Thyroid gland (tissue), 4 donors: ENCODE measurements at regions not wholly inside any gene's neighbourhood (a gene's known extent, or its start where the extent isn't known, plus 50 kb on each side); places are given as distances from the start of the nearest gene placed in this dataset.

Experiments used
- DNase-seq, 2 donors: peaks; one replicate each; pipeline ENCODE4 v3.0.0-alpha.2; 2019
- H3K27ac ChIP-seq, 3 donors: fragments of 200-600 bp; sonication (generic); 1 replicate in 2 of 3; 2 replicates in 1 of 3; pipeline ENCODE4 v1.5.1; 2016 to 2019; ENCODE audit warnings: mild to moderate bottlenecking in 1 of 3, moderate library complexity in 1 of 3
- H3K27me3 ChIP-seq: fragments of 200-600 bp; sonication (generic); one replicate; pipeline ENCODE4 v1.5.1; 2019
- H3K36me3 ChIP-seq, 2 donors: fragments of 200-600 bp; sonication (generic); one replicate each; pipeline ENCODE4 v1.5.1; 2016 to 2019
- H3K4me1 ChIP-seq, 2 donors: fragments of 200-600 bp; sonication (generic); one replicate each; pipeline ENCODE4 v1.5.1; 2017 to 2019
- H3K4me3 ChIP-seq, 3 donors: fragments of 200-600 bp; sonication (generic); replicated peaks in 1 of 3; 1 replicate in 2 of 3; 2 replicates in 1 of 3; pipeline ENCODE4 v1.5.1; 2016; ENCODE audit warnings: mild to moderate bottlenecking in 1 of 3
- H3K9me3 ChIP-seq: fragments of 200-600 bp; sonication (generic); one replicate; pipeline ENCODE4 v1.5.1; 2017
- POLR2A ChIP-seq, 2 donors: fragments of 450-650 bp; IDR thresholded peaks; one replicate each; pipeline ENCODE4 v1.6.1; 2017; ENCODE audit warnings: antibody characterized with exemption in 2 of 2, mild to moderate bottlenecking in 2 of 2, moderate library complexity in 1 of 2
- WGBS, 2 donors: methylation state at CpG; one replicate each; pipeline ENCODE4 v1.1.5; 2017; 5-methylcytosine and 5-hydroxymethylcytosine counted together
- intact Hi-C: fragments of 100-400 bp; cut with DNase I; formaldehyde crosslinking; loops from one replicate; pipeline ENCODE4 v1.15.1; 2023
- TF ChIP-seq, protein P1 (sequence below), 6 experiments: fragments of 200-600 bp in 3 of 6; fragments of 450-650 bp in 3 of 6; sonication (generic) in 3 of 6; IDR thresholded peaks; one replicate each; pipeline ENCODE4 v1.5.1; 2016 to 2019; ENCODE audit warnings: antibody characterized with exemption in 6 of 6, mild to moderate bottlenecking in 2 of 6, inconsistent platforms in 1 of 6, moderate library complexity in 1 of 6

GRCh38 chr1:39109644-39110043 is 83.5 kb downstream of the NDUFS5 start:
- H3K27me3 ChIP-seq: no peaks in the 10 kb centered on the region
- no peaks in the 10 kb centered on the region for H3K36me3 ChIP-seq
- H3K9me3 ChIP-seq: no peaks in the 10 kb centered on the region
- no peak for TF ChIP-seq POLR2A (IDR thresholded peaks at IDR 0.05)
- TF ChIP-seq, protein P1, sequence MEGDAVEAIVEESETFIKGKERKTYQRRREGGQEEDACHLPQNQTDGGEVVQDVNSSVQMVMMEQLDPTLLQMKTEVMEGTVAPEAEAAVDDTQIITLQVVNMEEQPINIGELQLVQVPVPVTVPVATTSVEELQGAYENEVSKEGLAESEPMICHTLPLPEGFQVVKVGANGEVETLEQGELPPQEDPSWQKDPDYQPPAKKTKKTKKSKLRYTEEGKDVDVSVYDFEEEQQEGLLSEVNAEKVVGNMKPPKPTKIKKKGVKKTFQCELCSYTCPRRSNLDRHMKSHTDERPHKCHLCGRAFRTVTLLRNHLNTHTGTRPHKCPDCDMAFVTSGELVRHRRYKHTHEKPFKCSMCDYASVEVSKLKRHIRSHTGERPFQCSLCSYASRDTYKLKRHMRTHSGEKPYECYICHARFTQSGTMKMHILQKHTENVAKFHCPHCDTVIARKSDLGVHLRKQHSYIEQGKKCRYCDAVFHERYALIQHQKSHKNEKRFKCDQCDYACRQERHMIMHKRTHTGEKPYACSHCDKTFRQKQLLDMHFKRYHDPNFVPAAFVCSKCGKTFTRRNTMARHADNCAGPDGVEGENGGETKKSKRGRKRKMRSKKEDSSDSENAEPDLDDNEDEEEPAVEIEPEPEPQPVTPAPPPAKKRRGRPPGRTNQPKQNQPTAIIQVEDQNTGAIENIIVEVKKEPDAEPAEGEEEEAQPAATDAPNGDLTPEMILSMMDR (IDR thresholded peaks at IDR 0.05): no peak
- H3K4me1 ChIP-seq: peaks cover 63 to 77% of the 10 kb centered on the region in 2 donors
- peak overlapping the region; percentile 88 to 98 (median 95) for H3K27ac ChIP-seq
- intact Hi-C loops: loop anchor here (10.0 kb wide), 1 partner anchor 145 kb away; no protein-coding TSS in a partner anchor
- no peak overlapping the region for H3K4me3 ChIP-seq
- WGBS, 2 donors: 85% methylated on average over 2 of the region's 2 CpGs
- no peak for DNase-seq

GRCh38 chr1:39110325-39110851 is 84.2 kb downstream of the NDUFS5 start:
- TF ChIP-seq POLR2A (IDR thresholded peaks at IDR 0.05): peak in 1 of 2 donors; percentile 36
- TF ChIP-seq, protein P1 (IDR thresholded peaks at IDR 0.05): no peak
- H3K9me3 ChIP-seq: no peaks in the 10 kb centered on the region
- H3K27me3 ChIP-seq: no peaks in the 10 kb centered on the region
- H3K4me3 ChIP-seq: no peak overlapping the region
- H3K36me3 ChIP-seq: no peaks in the 10 kb centered on the region
- intact Hi-C loops: no loop called here
- peaks cover 66 to 83% of the 10 kb centered on the region in 2 donors for H3K4me1 ChIP-seq
- 7 to 19% methylated on average over 3 of the region's 3 CpGs for WGBS, 2 donors
- DNase-seq: peak; percentile 74 to 80
- H3K27ac ChIP-seq: peak overlapping the region; percentile 88 to 98 (median 95)

GRCh38 chr1:39110882-39111281 is 84.7 kb downstream of the NDUFS5 start:
- intact Hi-C loops: no loop called here

GRCh38 chr1:39113109-39113743 is 87.1 kb downstream of the NDUFS5 start:
- H3K4me1 ChIP-seq: peaks cover 75 to 97% of the 10 kb centered on the region in 2 donors
- WGBS, 2 donors: 73 to 83% methylated on average over 2 of the region's 2 CpGs
- H3K4me3 ChIP-seq: no peak overlapping the region
- TF ChIP-seq, protein P1 (IDR thresholded peaks at IDR 0.05): no peak
- no peak for TF ChIP-seq POLR2A (IDR thresholded peaks at IDR 0.05)
- no peak for DNase-seq
- H3K9me3 ChIP-seq: no peaks in the 10 kb centered on the region
- peak overlapping the region in 1 of 3 donors; percentile 98 for H3K27ac ChIP-seq
- intact Hi-C loops: no loop called here
- H3K36me3 ChIP-seq: no peaks in the 10 kb centered on the region
- H3K27me3 ChIP-seq: no peaks in the 10 kb centered on the region

More at GRCh38 chr1:39110882-39111281, 84.7 kb downstream of the NDUFS5 start:
- Histone ChIP-seq H3K4me1 (peaks cover 71 to 88% of the 10 kb centered on the region in 2 donors), H3K27me3 (no peaks in the 10 kb centered on the region), H3K36me3 (no peaks in the 10 kb centered on the region), H3K27ac (peak overlapping the region; percentile 88 to 98 (median 95)), H3K9me3 (no peaks in the 10 kb centered on the region), H3K4me3 (no peak overlapping the region)
- 35 to 64% methylated on average over 1 of the region's 1 CpG for WGBS, 2 donors
- TF ChIP-seq, protein P1 (IDR thresholded peaks at IDR 0.05): no peak
- no peak for TF ChIP-seq POLR2A (IDR thresholded peaks at IDR 0.05)
- no peak for DNase-seq
